ENCODE measurements at regions not wholly inside any gene's neighbourhood (a gene's known extent, or its start where the extent isn't known, plus 50 kb on each side); places are given as distances from the start of the nearest gene placed in this dataset.
A peak's percentile ranks its signal among the peaks of the same experiment; 100 is the strongest.

DNA sequence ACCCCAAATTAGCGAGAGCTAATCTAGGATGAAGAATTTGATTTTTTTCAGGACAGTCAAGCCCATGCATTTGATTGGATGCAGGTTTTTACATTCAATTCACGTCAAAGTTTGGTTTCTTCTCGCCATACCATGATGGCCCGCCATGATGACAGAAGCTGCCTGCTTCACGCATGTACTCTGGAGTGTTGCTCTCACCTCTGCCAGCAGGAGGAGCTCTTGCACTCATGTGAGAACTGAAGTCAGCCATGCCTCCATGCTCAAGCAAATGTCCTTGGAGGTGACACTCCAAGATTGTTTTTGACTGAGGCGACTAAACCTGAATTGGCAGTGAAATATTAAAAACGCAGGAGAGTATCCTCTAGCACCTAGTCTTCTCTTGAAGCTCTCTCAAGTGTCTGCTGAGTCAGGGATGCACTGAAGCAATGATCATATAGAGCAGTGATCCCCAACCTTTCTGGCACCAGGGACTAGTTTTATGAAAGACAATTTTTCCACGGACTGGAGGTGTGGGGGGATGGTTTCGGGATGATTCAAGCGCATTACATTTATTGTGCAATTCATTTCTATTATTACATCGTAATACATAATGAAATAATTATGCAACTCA is 120.9 kb downstream of the SAMMSON start:
- DNase-seq (ENCODE audit: low spot score), result peak; percentile 64

DNA sequence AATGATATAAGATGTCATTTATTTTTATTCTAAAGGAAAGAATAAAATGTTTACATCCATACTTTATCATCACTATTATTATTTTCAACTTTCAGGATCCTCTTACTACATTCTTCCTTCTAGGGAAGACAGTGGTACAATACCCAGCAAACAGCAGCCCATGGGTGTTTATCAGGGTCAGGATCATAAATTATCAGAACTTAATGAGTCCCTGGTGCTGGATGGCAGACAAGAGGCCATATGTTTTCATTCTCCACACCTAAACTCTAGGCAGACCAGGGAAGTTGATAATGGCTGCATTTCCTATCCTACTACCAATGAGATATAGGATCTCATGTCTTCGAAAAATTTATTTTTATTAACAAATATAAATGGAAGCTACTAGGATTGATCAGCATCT is 127.7 kb downstream of the SAMMSON start:
- DNase-seq (ENCODE audit: low spot score), result no peak

DNA sequence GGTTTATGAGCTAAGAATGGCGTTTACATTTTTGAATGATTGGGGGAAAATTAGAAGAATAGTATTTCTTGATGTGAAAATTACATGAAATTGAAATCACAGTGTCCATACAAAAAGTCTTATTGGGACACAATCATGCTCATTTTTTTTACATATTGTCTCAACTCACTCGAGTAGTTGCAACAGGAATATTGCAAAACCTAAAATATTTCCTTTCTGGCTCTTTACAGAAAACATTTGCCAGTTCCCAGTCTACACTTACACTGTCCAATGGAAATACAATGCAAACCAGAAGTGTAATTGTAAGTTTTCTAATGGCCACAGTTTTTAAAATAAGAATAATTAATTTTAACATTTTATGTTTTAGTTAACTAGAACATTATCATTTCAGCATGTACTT is 137.8 kb downstream of the SAMMSON start:
- no peak for DNase-seq (ENCODE audit: low spot score)

DNA sequence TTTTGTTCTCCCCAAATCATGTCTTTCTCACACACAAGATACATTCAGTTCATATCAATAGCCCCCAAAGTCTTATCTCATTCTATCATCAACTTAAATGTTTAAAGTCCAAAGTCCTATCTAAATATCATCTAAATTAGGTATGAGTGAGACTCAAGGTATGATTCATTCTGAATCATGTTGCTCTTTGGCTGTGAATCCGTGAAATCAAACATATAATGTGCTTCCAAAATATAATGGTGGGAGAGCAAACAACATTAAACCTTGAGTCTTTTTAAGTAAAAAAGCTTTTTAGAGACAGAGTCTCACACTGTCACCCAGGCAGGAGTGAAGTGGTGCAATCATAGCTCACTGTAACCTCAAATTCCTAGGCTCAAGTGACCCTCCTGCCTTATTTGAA is 139.1 kb downstream of the SAMMSON start:
- no peak for DNase-seq (ENCODE audit: low spot score)

Data from iPS-NIHi11 (cell line).